ENCODE measurements at regions not wholly inside any gene's neighbourhood (a gene's known extent, or its start where the extent isn't known, plus 50 kb on each side); places are given as distances from the start of the nearest gene placed in this dataset.

- TF ChIP-seq CTCF (IDR thresholded peaks at IDR 0.05) (no peak), POLR2A (IDR thresholded peaks at IDR 0.05) (no peak)
Measured at GRCh38 chr20:48180024-48180423, 394.7 kb upstream of the SULF2 start.

Measured in body of pancreas (tissue), 4 donors.